ENCODE measurements at regions not wholly inside any gene's neighbourhood (a gene's known extent, or its start where the extent isn't known, plus 50 kb on each side); places are given as distances from the start of the nearest gene placed in this dataset.
A peak's percentile ranks its signal among the peaks of the same experiment; 100 is the strongest.

DNA sequence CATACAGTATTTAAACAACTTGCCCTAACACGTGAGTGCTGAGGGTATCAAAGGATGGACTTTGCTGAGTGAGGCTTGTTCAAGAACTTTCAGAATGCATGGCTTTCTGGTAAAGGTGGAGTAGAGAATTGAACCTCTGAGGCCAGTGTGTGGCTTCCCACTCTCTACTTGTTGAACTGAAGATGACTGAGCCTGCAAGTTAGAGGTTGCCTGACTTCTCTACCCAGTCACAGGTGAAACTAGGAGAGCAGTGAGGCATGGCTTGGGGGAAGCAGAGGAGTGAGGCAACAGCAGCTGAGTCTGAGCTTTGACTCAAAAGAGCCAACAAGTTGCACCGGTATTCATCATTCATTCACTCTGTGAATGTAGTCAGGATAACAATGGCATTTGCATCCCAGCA lies 256.4 kb upstream of the SESN3 start:
- Histone ChIP-seq H4K5ac (ENCODE audit: insufficient read length, low read depth, low read length) (no peak overlapping the region), H2AFZ (ENCODE audit: low read length) (0 out of 2 replicates have a peak overlapping the region, but pooled peaks have one; percentile 80), H3K23me2 (ENCODE audit: low read depth, low read length) (no peaks in the 10 kb centered on the region), H2BK15ac (ENCODE audit: low read length) (no peak overlapping the region), H3K18ac (ENCODE audit: extremely low read depth, low read length) (no peak overlapping the region), H4K91ac (replicated peaks; ENCODE audit: insufficient read length, low read length) (no peak overlapping the region), H2BK5ac (ENCODE audit: low read depth, low read length) (no peak overlapping the region), H4K20me1 (replicated peaks in 1 of 2; ENCODE audit: control insufficient read depth in 1 of 2, insufficient read depth in 2 of 2, low read length in 2 of 2) (no peaks in the 10 kb centered on the region), H3K56ac (replicated peaks; ENCODE audit: insufficient read length, low read depth, low read length) (no peak overlapping the region), H2BK120ac (replicated peaks; ENCODE audit: low read depth, low read length) (peak overlapping the region; percentile 10), H3K14ac (ENCODE audit: insufficient read length) (no peak overlapping the region), H3K9me3 (ENCODE audit: insufficient read depth in 2 of 2, low read depth in 1 of 2, low read length in 1 of 2) (peaks cover 0 to 3% of the 10 kb centered on the region in 2 experiments; a peak in 1 of 4 replicates), H2AK5ac (ENCODE audit: low read depth, low read length) (no peak overlapping the region; the same call in 1 of the 2 replicates), H3K4me1 (replicated peaks in 1 of 4; ENCODE audit: control insufficient read depth in 3 of 4, insufficient read depth in 4 of 4, low read length in 3 of 4) (peaks cover 0 to 8% (median 6%) of the 10 kb centered on the region in 4 experiments; a peak in 3 of 7 replicates), H2BK12ac (ENCODE audit: low read depth, low read length) (0 out of 2 replicates have a peak overlapping the region, but pooled peaks have one; percentile 2), H3K4me2 (ENCODE audit: insufficient read depth in 1 of 2, low read depth in 2 of 2, low read length in 2 of 2) (peak overlapping the region; percentile 9 to 26; a peak in 2 of 4 replicates), H3K36me3 (ENCODE audit: control insufficient read depth in 2 of 4, insufficient read depth in 4 of 4, low read length in 3 of 4) (no peaks in the 10 kb centered on the region; a peak in 1 of 8 replicates), H3K4me3 (ENCODE audit: extremely low read depth in 1 of 4, insufficient read depth in 2 of 4, low read depth in 3 of 4, low read length in 4 of 4) (no peak overlapping the region), H3K23ac (ENCODE audit: insufficient read length) (no peak overlapping the region), H3K79me1 (ENCODE audit: low read depth, low read length) (no peaks in the 10 kb centered on the region), H3K4ac (replicated peaks; ENCODE audit: insufficient read length, low read depth, low read length) (no peak overlapping the region), H3K27me3 (replicated peaks in 1 of 4; ENCODE audit: control insufficient read depth in 3 of 4, extremely low read depth in 1 of 4, insufficient read depth in 3 of 4, low read length in 3 of 4) (no peaks in the 10 kb centered on the region), H3K9ac (replicated peaks in 1 of 4; ENCODE audit: extremely low read depth in 1 of 4, low read depth in 3 of 4, low read length in 3 of 4) (no peak overlapping the region), H2BK20ac (ENCODE audit: low read length) (no peak overlapping the region), H4K8ac (ENCODE audit: extremely low read depth, insufficient read depth, low read length) (no peak overlapping the region), H3K27ac (ENCODE audit: low read depth, low read length) (no peak overlapping the region), H3K79me2 (ENCODE audit: control insufficient read depth in 1 of 2, insufficient read depth in 2 of 2, low read length in 2 of 2) (no peaks in the 10 kb centered on the region)
- 57% methylated on average over 2 of the region's 2 CpGs; no CpG with 5 or more reads in 1 of the 2 experiments for WGBS, 2 experiments (ENCODE audit: extremely low coverage in 1 of 2, insufficient coverage in 1 of 2, insufficient read length in 1 of 2, insufficient replicate concordance in 2 of 2, low coverage in 1 of 2, low lambda C conversion rate in 2 of 2, missing lambda C conversion rate in 1 of 2)
- ChIA-PET CTCF (ENCODE audit: partially characterized antibody) (interaction anchor here (1.1 kb wide), 1 partner anchor 45 kb away, joined by 6 read pairs; no protein-coding TSS in a partner anchor), POLR2A (ENCODE audit: partially characterized antibody) (no interaction called here)
- TF ChIP-seq HDAC6 (IDR thresholded peaks at IDR 0.05; ENCODE audit: low read depth, low read length) (no peak), SP1 (IDR thresholded peaks at IDR 0.05; ENCODE audit: low read depth, low read length) (no peak), GABPA (IDR thresholded peaks at IDR 0.05; ENCODE audit: borderline replicate concordance, insufficient read depth, low read length) (no peak), EGR1 (IDR thresholded peaks at IDR 0.05; ENCODE audit: borderline replicate concordance, low read depth, low read length) (no peak), EZH2 (IDR thresholded peaks at IDR 0.05; ENCODE audit: low read depth, low read length, severe bottlenecking) (no peak), FOSL1 (IDR thresholded peaks at IDR 0.05; ENCODE audit: insufficient read depth, low read depth, low read length) (no peak), PHF8 (conservative IDR thresholded peaks at IDR 0.05; ENCODE audit: low read depth, low read length) (no peak), SIRT6 (IDR thresholded peaks at IDR 0.05; ENCODE audit: low read length) (no peak), CHD1 (IDR thresholded peaks at IDR 0.05; ENCODE audit: low read depth, low read length) (no peak)
- TF ChIP-seq, protein P1, sequence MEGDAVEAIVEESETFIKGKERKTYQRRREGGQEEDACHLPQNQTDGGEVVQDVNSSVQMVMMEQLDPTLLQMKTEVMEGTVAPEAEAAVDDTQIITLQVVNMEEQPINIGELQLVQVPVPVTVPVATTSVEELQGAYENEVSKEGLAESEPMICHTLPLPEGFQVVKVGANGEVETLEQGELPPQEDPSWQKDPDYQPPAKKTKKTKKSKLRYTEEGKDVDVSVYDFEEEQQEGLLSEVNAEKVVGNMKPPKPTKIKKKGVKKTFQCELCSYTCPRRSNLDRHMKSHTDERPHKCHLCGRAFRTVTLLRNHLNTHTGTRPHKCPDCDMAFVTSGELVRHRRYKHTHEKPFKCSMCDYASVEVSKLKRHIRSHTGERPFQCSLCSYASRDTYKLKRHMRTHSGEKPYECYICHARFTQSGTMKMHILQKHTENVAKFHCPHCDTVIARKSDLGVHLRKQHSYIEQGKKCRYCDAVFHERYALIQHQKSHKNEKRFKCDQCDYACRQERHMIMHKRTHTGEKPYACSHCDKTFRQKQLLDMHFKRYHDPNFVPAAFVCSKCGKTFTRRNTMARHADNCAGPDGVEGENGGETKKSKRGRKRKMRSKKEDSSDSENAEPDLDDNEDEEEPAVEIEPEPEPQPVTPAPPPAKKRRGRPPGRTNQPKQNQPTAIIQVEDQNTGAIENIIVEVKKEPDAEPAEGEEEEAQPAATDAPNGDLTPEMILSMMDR (IDR thresholded peaks at IDR 0.05; ENCODE audit: control extremely low read depth in 1 of 3, insufficient read depth in 1 of 3, low read depth in 1 of 3, low read length in 3 of 3), result no peak
- TF ChIP-seq, protein P2, sequence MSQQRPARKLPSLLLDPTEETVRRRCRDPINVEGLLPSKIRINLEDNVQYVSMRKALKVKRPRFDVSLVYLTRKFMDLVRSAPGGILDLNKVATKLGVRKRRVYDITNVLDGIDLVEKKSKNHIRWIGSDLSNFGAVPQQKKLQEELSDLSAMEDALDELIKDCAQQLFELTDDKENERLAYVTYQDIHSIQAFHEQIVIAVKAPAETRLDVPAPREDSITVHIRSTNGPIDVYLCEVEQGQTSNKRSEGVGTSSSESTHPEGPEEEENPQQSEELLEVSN (IDR thresholded peaks at IDR 0.05), result no peak
- DNase-seq (ENCODE audit: low read depth in 1 of 2, low spot score in 2 of 2), result no peak
- no peak for FAIRE-seq
